PC-9 (cell line): ENCODE measurements at regions not wholly inside any gene's neighbourhood (a gene's known extent, or its start where the extent isn't known, plus 50 kb on each side); places are given as distances from the start of the nearest gene placed in this dataset.

ENCODE experiments used
- EZH2 ChIP-seq: fragments of 200-600 bp; sonication (generic); IDR thresholded peaks from 2 replicates; pipeline ENCODE4 v1.8.0; 2017; ENCODE audit warnings: antibody characterized with exemption, low read depth
- TF ChIP-seq, protein P1 (sequence below): fragments of 200-600 bp; sonication (generic); conservative IDR thresholded peaks from 2 replicates; pipeline ENCODE4 v1.6.1; 2017; ENCODE audit warnings: mixed run types, antibody characterized with exemption, mild to moderate bottlenecking, moderate library complexity

DNA sequence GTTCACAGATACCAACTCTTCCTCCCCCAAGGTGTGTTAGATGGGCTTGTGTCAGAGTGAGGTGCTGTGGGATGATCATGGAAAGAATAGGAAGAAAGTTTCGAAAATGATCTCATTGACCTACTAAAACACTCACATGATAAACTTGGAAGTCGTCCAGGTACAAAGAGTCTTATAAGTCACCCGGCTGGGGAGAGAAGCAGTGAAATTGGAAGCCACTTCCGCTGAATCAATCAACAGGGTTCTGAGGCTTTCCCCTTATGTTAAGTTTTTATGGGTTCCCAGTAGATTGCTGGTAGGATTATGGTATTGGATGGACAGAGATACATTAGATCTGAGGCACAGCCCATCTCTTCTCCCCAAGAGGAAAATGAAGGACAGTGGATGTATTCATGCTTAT, 218.8 kb upstream of the MSX2 start:
- TF ChIP-seq, protein P1, sequence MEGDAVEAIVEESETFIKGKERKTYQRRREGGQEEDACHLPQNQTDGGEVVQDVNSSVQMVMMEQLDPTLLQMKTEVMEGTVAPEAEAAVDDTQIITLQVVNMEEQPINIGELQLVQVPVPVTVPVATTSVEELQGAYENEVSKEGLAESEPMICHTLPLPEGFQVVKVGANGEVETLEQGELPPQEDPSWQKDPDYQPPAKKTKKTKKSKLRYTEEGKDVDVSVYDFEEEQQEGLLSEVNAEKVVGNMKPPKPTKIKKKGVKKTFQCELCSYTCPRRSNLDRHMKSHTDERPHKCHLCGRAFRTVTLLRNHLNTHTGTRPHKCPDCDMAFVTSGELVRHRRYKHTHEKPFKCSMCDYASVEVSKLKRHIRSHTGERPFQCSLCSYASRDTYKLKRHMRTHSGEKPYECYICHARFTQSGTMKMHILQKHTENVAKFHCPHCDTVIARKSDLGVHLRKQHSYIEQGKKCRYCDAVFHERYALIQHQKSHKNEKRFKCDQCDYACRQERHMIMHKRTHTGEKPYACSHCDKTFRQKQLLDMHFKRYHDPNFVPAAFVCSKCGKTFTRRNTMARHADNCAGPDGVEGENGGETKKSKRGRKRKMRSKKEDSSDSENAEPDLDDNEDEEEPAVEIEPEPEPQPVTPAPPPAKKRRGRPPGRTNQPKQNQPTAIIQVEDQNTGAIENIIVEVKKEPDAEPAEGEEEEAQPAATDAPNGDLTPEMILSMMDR: no peak
- no peak for TF ChIP-seq EZH2
